ENCODE measurements at regions not wholly inside any gene's neighbourhood (a gene's known extent, or its start where the extent isn't known, plus 50 kb on each side); places are given as distances from the start of the nearest gene placed in this dataset.

GRCh38 chr5:74021126-74021525 is 395.1 kb downstream of the ARHGEF28 start:
- POLR2A ChIA-PET: no interaction called here
- Histone ChIP-seq H3K4me3 (ENCODE audit: low read depth, low read length) (no peak overlapping the region), H3K27me3 (ENCODE audit: control insufficient read depth, insufficient read depth, low read length) (peaks cover 4% of the 10 kb centered on the region), H3K27ac (ENCODE audit: low read depth, low read length) (no peak overlapping the region), H3K9me3 (ENCODE audit: control insufficient read depth, insufficient read depth, low read length) (no peaks in the 10 kb centered on the region)
- CTCF ChIA-PET: interaction anchor here (1.1 kb wide), 1 partner anchor 16 kb away, joined by 3 read pairs; no protein-coding TSS in a partner anchor
- TF ChIP-seq, protein P1, sequence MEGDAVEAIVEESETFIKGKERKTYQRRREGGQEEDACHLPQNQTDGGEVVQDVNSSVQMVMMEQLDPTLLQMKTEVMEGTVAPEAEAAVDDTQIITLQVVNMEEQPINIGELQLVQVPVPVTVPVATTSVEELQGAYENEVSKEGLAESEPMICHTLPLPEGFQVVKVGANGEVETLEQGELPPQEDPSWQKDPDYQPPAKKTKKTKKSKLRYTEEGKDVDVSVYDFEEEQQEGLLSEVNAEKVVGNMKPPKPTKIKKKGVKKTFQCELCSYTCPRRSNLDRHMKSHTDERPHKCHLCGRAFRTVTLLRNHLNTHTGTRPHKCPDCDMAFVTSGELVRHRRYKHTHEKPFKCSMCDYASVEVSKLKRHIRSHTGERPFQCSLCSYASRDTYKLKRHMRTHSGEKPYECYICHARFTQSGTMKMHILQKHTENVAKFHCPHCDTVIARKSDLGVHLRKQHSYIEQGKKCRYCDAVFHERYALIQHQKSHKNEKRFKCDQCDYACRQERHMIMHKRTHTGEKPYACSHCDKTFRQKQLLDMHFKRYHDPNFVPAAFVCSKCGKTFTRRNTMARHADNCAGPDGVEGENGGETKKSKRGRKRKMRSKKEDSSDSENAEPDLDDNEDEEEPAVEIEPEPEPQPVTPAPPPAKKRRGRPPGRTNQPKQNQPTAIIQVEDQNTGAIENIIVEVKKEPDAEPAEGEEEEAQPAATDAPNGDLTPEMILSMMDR (IDR thresholded peaks at IDR 0.05; ENCODE audit: low read depth, low read length): no peak
- no peak for DNase-seq (ENCODE audit: low read depth, low spot score)

DNA sequence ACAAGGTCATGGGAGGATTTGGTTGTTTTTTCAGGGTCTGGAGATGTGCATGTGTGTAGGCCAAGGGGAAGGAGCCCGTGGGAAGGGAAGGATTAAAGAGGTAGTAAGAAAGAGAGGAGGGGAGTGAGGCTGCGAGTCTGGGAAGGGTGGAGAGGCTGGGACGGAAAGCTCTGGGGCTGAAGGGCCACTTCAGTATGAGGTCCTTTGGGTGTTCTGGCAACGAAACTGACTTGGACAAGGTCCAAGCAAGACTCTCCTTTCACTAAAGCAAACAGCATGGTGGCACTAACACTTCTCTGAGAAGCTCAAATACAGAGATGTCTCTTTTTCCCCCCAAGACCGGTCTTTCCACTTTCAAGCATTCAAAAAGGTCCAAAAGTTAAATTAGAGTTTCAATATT is 394.5 kb downstream of the ARHGEF28 start:
- ChIA-PET POLR2A (no interaction called here), CTCF (interaction anchor here (1.1 kb wide), 1 partner anchor 16 kb away, joined by 3 read pairs; no protein-coding TSS in a partner anchor)
- Histone ChIP-seq H3K9me3 (ENCODE audit: control insufficient read depth, insufficient read depth, low read length) (no peaks in the 10 kb centered on the region), H3K27me3 (ENCODE audit: control insufficient read depth, insufficient read depth, low read length) (peaks cover 4% of the 10 kb centered on the region), H3K4me3 (ENCODE audit: low read depth, low read length) (no peak overlapping the region), H3K27ac (ENCODE audit: low read depth, low read length) (no peak overlapping the region)
- no peak for DNase-seq (ENCODE audit: low read depth, low spot score)
- TF ChIP-seq, protein P1 (IDR thresholded peaks at IDR 0.05; ENCODE audit: low read depth, low read length): no peak

GRCh38 chr5:74019923-74020322 is 393.9 kb downstream of the ARHGEF28 start:
- DNase-seq (ENCODE audit: low read depth, low spot score): no peak
- H3K27ac ChIP-seq (ENCODE audit: low read depth, low read length): no peak overlapping the region
- H3K9me3 ChIP-seq (ENCODE audit: control insufficient read depth, insufficient read depth, low read length): no peaks in the 10 kb centered on the region
- ChIA-PET CTCF (no interaction called here), POLR2A (no interaction called here)
- H3K4me3 ChIP-seq (ENCODE audit: low read depth, low read length): no peak overlapping the region
- H3K27me3 ChIP-seq (ENCODE audit: control insufficient read depth, insufficient read depth, low read length): peaks cover 4% of the 10 kb centered on the region
- TF ChIP-seq, protein P1 (IDR thresholded peaks at IDR 0.05; ENCODE audit: low read depth, low read length): no peak

- Histone ChIP-seq H3K4me3 (ENCODE audit: low read depth, low read length) (no peak overlapping the region), H3K27ac (ENCODE audit: low read depth, low read length) (no peak overlapping the region), H3K9me3 (ENCODE audit: control insufficient read depth, insufficient read depth, low read length) (no peaks in the 10 kb centered on the region), H3K27me3 (ENCODE audit: control insufficient read depth, insufficient read depth, low read length) (peaks cover 5% of the 10 kb centered on the region)
- ChIA-PET POLR2A (no interaction called here), CTCF (no interaction called here)
- DNase-seq (ENCODE audit: low read depth, low spot score): peak; percentile 7
- TF ChIP-seq, protein P1 (IDR thresholded peaks at IDR 0.05; ENCODE audit: low read depth, low read length): no peak
Observed at GRCh38 chr5:74017786-74018211, 391.8 kb downstream of the ARHGEF28 start.

GRCh38 chr5:74017112-74017511 is 391.1 kb downstream of the ARHGEF28 start:
- ChIA-PET POLR2A (no interaction called here), CTCF (no interaction called here)
- Histone ChIP-seq H3K27ac (ENCODE audit: low read depth, low read length) (no peak overlapping the region), H3K9me3 (ENCODE audit: control insufficient read depth, insufficient read depth, low read length) (no peaks in the 10 kb centered on the region), H3K27me3 (ENCODE audit: control insufficient read depth, insufficient read depth, low read length) (peaks cover 6% of the 10 kb centered on the region), H3K4me3 (ENCODE audit: low read depth, low read length) (no peak overlapping the region)
- DNase-seq (ENCODE audit: low read depth, low spot score): no peak
- TF ChIP-seq, protein P1 (IDR thresholded peaks at IDR 0.05; ENCODE audit: low read depth, low read length): no peak
